ENCODE measurements at regions not wholly inside any gene's neighbourhood (a gene's known extent, or its start where the extent isn't known, plus 50 kb on each side); places are given as distances from the start of the nearest gene placed in this dataset.
"Not testable (repeated sequence)": the region's sequence is repeated elsewhere in the genome, so short reads cannot be mapped to it uniquely, and the experiment has no call there.

GRCh38 chr22:19641254-19641982 lies 72.9 kb upstream of the SEPTIN5 start:
- no peak for DNase-seq (ENCODE audit: low read depth)

- DNase-seq (ENCODE audit: low read depth) = no peak
Observed at GRCh38 chr22:19641983-19642451, 72.3 kb upstream of the SEPTIN5 start.

- no peak for DNase-seq (ENCODE audit: low read depth)
Observed at GRCh38 chr22:19643448-19644313, 70.6 kb upstream of the SEPTIN5 start.

GRCh38 chr22:19644314-19645223 lies 69.7 kb upstream of the SEPTIN5 start:
- no peak for DNase-seq (ENCODE audit: low read depth)

- DNase-seq (ENCODE audit: low read depth) = no peak
Observed at GRCh38 chr22:19645391-19645790, 68.9 kb upstream of the SEPTIN5 start.

- no peak for DNase-seq (ENCODE audit: low read depth)
Observed at GRCh38 chr22:19645905-19646304, 68.4 kb upstream of the SEPTIN5 start.

GRCh38 chr22:19646383-19646782 lies 67.9 kb upstream of the SEPTIN5 start:
- DNase-seq (ENCODE audit: low read depth) = no peak

GRCh38 chr22:19648419-19648929 lies 65.8 kb upstream of the SEPTIN5 start:
- DNase-seq (ENCODE audit: low read depth) = no peak

GRCh38 chr22:19652316-19652715 lies 62.0 kb upstream of the SEPTIN5 start:
- DNase-seq (ENCODE audit: low read depth) = no peak

- no peak for DNase-seq (ENCODE audit: low read depth)
Observed at GRCh38 chr22:19654338-19654987, 59.8 kb upstream of the SEPTIN5 start.

- DNase-seq (ENCODE audit: low read depth) = no peak
Observed at GRCh38 chr22:19655399-19655798, 58.9 kb upstream of the SEPTIN5 start.

GRCh38 chr22:19656541-19657251 lies 57.6 kb upstream of the SEPTIN5 start:
- no peak for DNase-seq (ENCODE audit: low read depth)

GRCh38 chr22:19657252-19658056 lies 56.8 kb upstream of the SEPTIN5 start:
- DNase-seq (ENCODE audit: low read depth) = no peak

GRCh38 chr22:19658057-19658966 lies 56.0 kb upstream of the SEPTIN5 start:
- no peak for DNase-seq (ENCODE audit: low read depth)

GRCh38 chr22:19658967-19659804 lies 55.1 kb upstream of the SEPTIN5 start:
- DNase-seq (ENCODE audit: low read depth) = no peak

GRCh38 chr22:19659805-19660345 lies 54.4 kb upstream of the SEPTIN5 start:
- DNase-seq (ENCODE audit: low read depth) = no peak

GRCh38 chr22:19660583-19660982 lies 53.7 kb upstream of the SEPTIN5 start:
- not testable (repeated sequence) for DNase-seq (ENCODE audit: low read depth)

- no peak for DNase-seq (ENCODE audit: low read depth)
Observed at GRCh38 chr22:19661156-19661555, 53.1 kb upstream of the SEPTIN5 start.
